ENCODE measurements at regions not wholly inside any gene's neighbourhood (a gene's known extent, or its start where the extent isn't known, plus 50 kb on each side); places are given as distances from the start of the nearest gene placed in this dataset.

DNA sequence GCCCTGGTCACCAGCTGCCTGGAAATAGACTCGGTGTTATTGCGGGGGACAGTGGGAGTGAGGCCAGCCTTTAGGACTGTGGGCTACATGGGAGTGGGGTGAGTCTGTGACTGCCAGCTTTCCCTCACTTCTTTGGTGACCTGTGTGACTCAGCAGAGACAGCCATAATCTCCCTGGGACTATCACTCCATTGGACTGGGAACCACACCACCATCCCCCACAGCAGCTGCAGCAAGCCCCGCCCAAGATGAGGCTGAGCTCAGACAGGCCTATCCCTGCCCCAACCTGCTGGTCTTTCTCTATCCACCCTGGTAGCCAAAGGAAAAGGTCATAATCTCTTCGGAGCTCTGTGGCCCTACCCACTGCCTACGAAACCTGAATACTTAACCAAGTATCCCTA is 263.2 kb downstream of the FZD1 start:
- no peak for TF ChIP-seq ZNF274 (IDR thresholded peaks at IDR 0.05; ENCODE audit: low read depth, low read length)
- no peak for TF ChIP-seq SUZ12 (IDR thresholded peaks at IDR 0.05; ENCODE audit: extremely low read depth, insufficient read depth, insufficient read length)
- TF ChIP-seq YY1 (IDR thresholded peaks at IDR 0.05; ENCODE audit: insufficient read depth, insufficient read length): no peak
